HUES48 (cell line): ENCODE measurements at regions not wholly inside any gene's neighbourhood (a gene's known extent, or its start where the extent isn't known, plus 50 kb on each side); places are given as distances from the start of the nearest gene placed in this dataset.
A peak's percentile ranks its signal among the peaks of the same experiment; 100 is the strongest.

ENCODE experiments used
- H3K27ac ChIP-seq: one replicate; pipeline ENCODE4 v1.7.0; 2013; ENCODE audit warnings: low read depth, low read length, inconsistent platforms
- H3K27me3 ChIP-seq: 2 replicates; pipeline ENCODE4 v1.6.1; 2013; ENCODE audit warnings: mild to moderate bottlenecking, low read length; ENCODE audit not compliant: control insufficient read depth, insufficient read depth
- H3K36me3 ChIP-seq: 2 replicates; pipeline ENCODE4 v1.6.1; 2013; ENCODE audit warnings: low read length; ENCODE audit not compliant: control insufficient read depth, insufficient read depth
- H3K4me1 ChIP-seq: 2 replicates; pipeline ENCODE4 v1.6.1; 2013; ENCODE audit warnings: mild to moderate bottlenecking, low read length; ENCODE audit not compliant: control insufficient read depth, insufficient read depth
- H3K4me3 ChIP-seq: 2 replicates; pipeline ENCODE4 v1.5.1; 2013; ENCODE audit warnings: mild to moderate bottlenecking, low read depth, low read length
- H3K9ac ChIP-seq: 2 replicates; pipeline ENCODE4 v1.6.1; 2013; ENCODE audit warnings: mild to moderate bottlenecking, low read depth, low read length, moderate library complexity
- H3K9me3 ChIP-seq: 2 replicates; pipeline ENCODE4 v1.6.1; 2013; ENCODE audit warnings: low read length; ENCODE audit not compliant: control insufficient read depth, insufficient read depth

DNA sequence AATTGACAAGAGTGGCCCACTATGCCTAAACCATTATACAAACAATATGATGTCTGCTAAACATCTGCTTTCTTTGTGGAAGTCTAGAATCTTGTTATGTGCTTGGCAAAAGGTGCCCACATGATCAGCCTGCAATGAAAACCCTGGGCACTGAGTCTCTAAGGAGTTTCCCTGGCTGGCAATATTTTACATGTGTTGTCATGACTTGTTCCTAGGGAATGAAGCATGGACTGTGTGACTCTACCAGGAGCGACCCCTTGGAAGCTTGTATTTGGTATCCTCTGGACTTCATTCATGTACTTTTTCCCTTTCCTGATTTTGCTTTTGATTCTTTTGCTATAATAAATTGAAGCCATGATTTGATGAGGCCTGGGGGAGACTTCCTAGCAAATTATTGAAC lies 324.9 kb downstream of the HHIPL2 start:
- no peak overlapping the region for H3K4me3 ChIP-seq

DNA sequence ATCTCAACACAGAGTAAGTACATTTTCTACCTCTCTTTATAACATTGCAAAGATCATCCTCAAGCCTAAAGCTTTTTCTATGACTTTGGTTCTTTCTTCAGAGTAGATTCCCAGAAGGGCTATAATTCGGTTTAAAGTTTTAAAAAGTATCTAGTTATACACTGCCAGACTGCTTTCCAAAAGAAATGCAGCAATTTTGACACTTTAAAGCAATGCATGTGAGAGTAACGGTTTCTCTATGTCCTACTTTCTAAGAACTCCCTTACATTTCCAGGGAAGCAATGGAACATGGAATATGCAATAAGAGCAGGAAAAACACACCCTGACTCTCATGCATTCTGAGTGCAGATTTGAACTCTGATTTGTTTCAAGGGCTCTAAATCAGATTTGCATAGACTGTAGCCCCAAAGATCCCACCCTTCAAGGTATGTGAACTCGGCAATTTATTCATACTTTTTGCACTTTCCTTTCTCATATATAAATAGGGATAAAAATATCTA lies 331.6 kb downstream of the HHIPL2 start:
- Histone ChIP-seq H3K4me1 (no peaks in the 10 kb centered on the region), H3K27me3 (no peaks in the 10 kb centered on the region), H3K27ac (no peak overlapping the region), H3K9ac (no peak overlapping the region), H3K9me3 (peaks cover 17% of the 10 kb centered on the region), H3K4me3 (no peak overlapping the region), H3K36me3 (no peaks in the 10 kb centered on the region)

More for the DNA sequence above, 324.9 kb downstream of the HHIPL2 start:
- Histone ChIP-seq H3K4me1 (peaks cover 11% of the 10 kb centered on the region; the same call in 1 of the 2 replicates), H3K9me3 (peaks cover 27% of the 10 kb centered on the region), H3K27ac (peak overlapping the region; percentile 39), H3K9ac (no peak overlapping the region), H3K27me3 (no peaks in the 10 kb centered on the region), H3K36me3 (no peaks in the 10 kb centered on the region)

DNA sequence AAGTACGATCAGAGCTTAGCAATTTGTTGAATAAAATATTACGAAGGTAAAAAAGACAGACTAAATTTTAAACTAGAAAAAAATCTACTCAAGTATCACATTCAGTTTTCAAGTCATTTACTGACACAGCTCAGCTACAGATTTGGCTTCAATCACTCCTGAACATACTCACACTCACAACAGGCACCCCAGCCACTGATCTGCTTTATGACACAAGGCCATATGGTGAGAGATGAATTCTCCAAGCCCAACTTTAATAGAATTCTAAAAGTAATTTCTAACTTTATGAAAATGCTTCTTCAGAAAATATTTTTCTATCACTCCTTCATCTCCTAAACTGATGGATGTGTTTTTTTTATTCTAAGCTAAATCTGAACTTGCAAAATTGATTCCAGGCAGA lies 337.1 kb downstream of the HHIPL2 start:
- Histone ChIP-seq H3K9ac (no peak overlapping the region), H3K4me1 (no peaks in the 10 kb centered on the region), H3K27me3 (no peaks in the 10 kb centered on the region), H3K36me3 (no peaks in the 10 kb centered on the region), H3K27ac (no peak overlapping the region), H3K4me3 (no peak overlapping the region), H3K9me3 (no peaks in the 10 kb centered on the region)

DNA sequence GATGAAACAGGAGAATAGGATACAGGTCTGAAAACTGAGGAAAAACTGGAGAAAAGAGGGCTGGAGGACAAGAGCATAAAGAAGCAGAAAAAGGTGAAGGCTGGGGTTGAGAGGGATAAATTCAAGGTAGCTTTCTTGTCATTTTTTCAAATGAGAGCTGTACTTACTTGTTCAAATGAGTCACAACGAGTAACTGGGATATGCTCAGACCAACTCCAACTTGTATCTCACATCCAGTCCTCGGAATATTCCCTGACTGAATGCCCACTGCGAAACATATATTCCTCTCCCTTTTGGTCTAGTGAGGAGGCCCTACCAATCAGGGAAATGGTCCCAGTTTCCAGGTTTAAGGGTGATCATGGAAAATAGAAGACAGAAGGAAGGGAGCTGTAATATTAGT lies 343.4 kb downstream of the HHIPL2 start:
- Histone ChIP-seq H3K4me1 (no peaks in the 10 kb centered on the region), H3K36me3 (no peaks in the 10 kb centered on the region), H3K27me3 (no peaks in the 10 kb centered on the region), H3K4me3 (no peak overlapping the region), H3K9ac (no peak overlapping the region), H3K9me3 (no peaks in the 10 kb centered on the region), H3K27ac (no peak overlapping the region)

DNA sequence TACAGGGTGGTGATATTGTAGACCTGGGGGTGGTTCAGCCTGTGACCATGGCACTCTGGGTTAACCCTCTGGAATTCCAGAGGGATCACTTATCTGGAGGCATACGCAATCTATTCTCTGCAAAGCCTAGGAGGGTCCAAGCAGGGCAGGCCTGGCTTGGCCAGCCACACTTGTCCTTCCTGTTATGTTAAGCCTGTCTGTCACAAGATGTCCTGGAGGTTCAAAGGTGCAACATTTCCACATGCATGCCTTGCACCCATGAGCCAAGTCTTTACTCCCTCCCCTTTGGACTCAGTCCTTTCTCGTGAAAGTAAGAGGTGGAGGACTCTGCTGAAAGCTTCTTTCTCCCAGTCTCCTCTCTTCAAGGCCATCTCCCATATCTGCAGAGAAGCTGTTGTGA lies 345.1 kb downstream of the HHIPL2 start:
- no peaks in the 10 kb centered on the region for H3K27me3 ChIP-seq
- H3K9ac ChIP-seq: no peak overlapping the region
- no peak overlapping the region for H3K4me3 ChIP-seq
- H3K36me3 ChIP-seq: no peaks in the 10 kb centered on the region
- H3K27ac ChIP-seq: no peak overlapping the region
- H3K4me1 ChIP-seq: no peaks in the 10 kb centered on the region
- H3K9me3 ChIP-seq: no peaks in the 10 kb centered on the region

DNA sequence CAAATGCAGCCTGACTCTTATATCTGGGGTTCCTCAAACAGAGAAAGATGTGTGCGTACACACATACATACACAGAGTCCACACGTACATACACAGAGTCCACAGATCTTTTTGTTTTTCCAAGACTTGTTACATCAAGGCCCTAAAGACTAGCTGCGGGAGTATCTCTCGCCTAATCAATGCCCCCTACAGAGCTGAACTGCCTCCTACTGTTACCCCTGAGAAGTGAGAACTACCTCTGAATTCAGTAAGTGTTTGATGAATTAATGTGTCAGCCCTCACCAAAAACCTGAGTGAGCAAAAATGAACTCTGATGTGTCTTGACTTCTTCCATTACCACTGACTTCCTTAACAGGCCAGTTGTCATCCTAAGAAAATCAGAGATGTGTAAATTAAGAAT lies 351.2 kb downstream of the HHIPL2 start:
- H3K4me1 ChIP-seq: no peaks in the 10 kb centered on the region
- H3K9ac ChIP-seq: no peak overlapping the region
- H3K9me3 ChIP-seq: no peaks in the 10 kb centered on the region
- H3K4me3 ChIP-seq: no peak overlapping the region
- H3K36me3 ChIP-seq: no peaks in the 10 kb centered on the region
- H3K27ac ChIP-seq: no peak overlapping the region
- H3K27me3 ChIP-seq: no peaks in the 10 kb centered on the region

DNA sequence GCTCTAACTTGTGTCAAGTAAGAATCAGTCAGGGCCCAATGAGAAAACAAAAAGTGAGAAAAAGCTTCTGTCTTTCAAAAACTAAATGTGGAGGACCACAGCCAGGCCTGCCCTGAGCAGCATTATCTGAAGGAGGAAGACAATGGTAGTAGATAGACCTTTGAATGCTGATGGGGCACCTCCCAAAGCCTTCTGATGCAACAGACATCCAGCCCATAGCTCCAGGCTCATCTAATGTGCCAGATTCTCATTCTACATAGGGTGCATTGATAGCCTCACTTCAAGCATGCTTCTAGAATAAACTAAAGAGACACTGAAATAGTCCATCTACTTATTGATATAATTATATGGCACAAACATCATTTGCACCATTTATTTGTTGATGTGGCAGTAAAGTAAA lies 351.6 kb downstream of the HHIPL2 start:
- no peaks in the 10 kb centered on the region for H3K9me3 ChIP-seq
- no peak overlapping the region for H3K4me3 ChIP-seq
- no peak overlapping the region for H3K9ac ChIP-seq
- no peak overlapping the region for H3K27ac ChIP-seq
- H3K36me3 ChIP-seq: no peaks in the 10 kb centered on the region
- no peaks in the 10 kb centered on the region for H3K27me3 ChIP-seq
- no peaks in the 10 kb centered on the region for H3K4me1 ChIP-seq

DNA sequence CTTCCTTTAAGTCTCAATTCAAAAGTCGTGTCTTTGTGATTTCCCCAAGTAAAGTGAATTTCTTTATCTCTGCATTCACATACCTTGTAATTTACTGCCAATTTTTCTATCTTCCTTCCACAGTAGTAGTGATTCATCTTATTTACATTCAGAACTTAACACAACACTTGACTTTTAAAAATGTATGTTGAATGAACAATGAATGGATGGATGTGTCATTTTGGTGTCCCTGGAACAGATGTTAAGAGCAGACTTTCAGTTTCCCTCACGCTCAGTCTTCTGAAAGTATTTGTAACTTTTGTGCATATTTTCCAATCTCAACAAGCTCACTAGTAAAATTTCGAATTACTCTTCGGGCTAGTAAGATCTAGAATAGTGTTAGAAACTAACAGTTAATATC lies 352.0 kb downstream of the HHIPL2 start:
- no peaks in the 10 kb centered on the region for H3K4me1 ChIP-seq
- H3K9me3 ChIP-seq: no peaks in the 10 kb centered on the region
- no peak overlapping the region for H3K9ac ChIP-seq
- no peaks in the 10 kb centered on the region for H3K36me3 ChIP-seq
- H3K27me3 ChIP-seq: no peaks in the 10 kb centered on the region
- H3K4me3 ChIP-seq: no peak overlapping the region
- no peak overlapping the region for H3K27ac ChIP-seq

DNA sequence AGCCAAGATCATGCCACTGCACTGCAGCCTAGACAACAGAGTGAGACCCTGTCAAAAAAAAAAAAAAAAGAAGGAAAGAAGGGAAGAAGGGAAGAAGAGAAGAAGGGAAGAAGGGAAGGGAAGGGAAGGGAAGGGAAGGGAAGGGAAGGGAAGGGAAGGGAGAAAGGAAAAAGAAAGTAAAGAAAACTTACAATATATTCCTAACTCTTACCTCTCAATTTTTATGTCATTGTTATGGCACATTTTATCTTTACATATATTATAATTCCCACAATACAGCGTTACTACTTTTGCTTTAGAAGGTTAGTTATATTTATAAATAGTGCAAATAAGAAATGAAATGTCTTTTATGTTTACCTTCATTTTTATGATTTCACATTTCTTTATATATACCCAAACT lies 358.7 kb downstream of the HHIPL2 start:
- no peaks in the 10 kb centered on the region for H3K4me1 ChIP-seq
- H3K9ac ChIP-seq: no peak overlapping the region
- no peak overlapping the region for H3K4me3 ChIP-seq
- no peaks in the 10 kb centered on the region for H3K9me3 ChIP-seq
- no peaks in the 10 kb centered on the region for H3K27me3 ChIP-seq
- H3K27ac ChIP-seq: no peak overlapping the region
- no peaks in the 10 kb centered on the region for H3K36me3 ChIP-seq

DNA sequence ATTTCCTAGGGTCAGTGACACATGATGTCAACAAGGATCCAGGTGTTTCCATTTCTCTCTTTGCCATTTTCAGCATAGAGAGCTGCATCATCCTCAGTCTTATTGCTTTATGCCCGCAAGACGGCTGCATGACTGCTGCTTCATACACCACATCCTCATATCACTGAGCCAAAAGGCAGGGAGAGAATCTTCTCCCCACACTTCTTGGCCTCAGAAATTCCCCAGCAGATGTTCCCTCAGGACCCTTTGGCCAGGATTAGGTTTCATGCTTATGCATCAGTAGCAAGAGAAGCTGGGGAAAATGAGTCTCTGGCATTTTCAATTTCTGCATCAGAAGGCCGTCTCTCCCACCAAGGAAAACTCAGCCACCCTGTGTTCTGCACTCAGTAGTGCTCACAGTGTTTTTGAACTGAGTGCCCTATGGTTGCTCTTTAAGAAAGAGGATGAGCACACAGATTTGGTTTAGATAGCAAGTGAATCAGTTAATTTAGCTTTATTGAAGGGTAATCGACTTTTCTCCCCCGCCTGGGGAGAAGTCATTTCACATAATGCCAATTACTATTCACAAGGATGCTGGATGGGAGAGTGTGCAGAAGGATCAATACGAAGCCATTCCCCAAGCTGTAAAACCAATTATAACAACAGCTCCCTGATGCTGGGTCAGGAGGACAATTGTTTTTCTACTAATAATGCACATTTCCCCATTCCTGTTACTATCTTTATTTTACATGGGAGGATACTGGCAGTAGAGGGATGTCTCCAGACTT lies 360.2 kb downstream of the HHIPL2 start:
- Histone ChIP-seq H3K9me3 (no peaks in the 10 kb centered on the region), H3K9ac (no peak overlapping the region), H3K36me3 (no peaks in the 10 kb centered on the region), H3K4me1 (no peaks in the 10 kb centered on the region), H3K27ac (no peak overlapping the region), H3K4me3 (no peak overlapping the region), H3K27me3 (no peaks in the 10 kb centered on the region)

DNA sequence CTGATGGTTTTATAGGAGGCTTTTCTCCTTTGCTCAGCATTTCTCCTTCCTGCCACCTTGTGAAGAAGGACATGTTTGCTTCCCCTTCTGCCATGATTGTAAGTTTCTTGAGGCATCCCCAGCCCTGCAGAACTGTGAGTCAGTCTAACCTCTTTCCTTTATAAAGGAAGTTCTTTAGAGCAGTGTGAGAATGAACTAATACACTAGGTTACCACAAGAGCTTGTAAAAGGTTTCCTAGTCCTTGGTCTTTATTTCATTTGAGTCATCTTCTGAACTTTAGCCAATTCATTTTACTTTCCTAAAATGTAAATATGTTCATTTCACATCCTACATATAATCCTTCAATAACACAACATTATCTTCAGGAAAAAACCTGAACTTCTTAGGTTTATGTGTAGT lies 365.3 kb downstream of the HHIPL2 start:
- Histone ChIP-seq H3K4me3 (no peak overlapping the region), H3K9me3 (no peaks in the 10 kb centered on the region), H3K27me3 (no peaks in the 10 kb centered on the region), H3K4me1 (no peaks in the 10 kb centered on the region), H3K36me3 (no peaks in the 10 kb centered on the region), H3K27ac (no peak overlapping the region), H3K9ac (no peak overlapping the region)
